ENCODE measurements at regions not wholly inside any gene's neighbourhood (a gene's known extent, or its start where the extent isn't known, plus 50 kb on each side); places are given as distances from the start of the nearest gene placed in this dataset.

- Histone ChIP-seq H3K27ac (ENCODE audit: low read length) (no peak overlapping the region), H4K20me1 (ENCODE audit: insufficient read depth, low read length) (no peaks in the 10 kb centered on the region), H3K4me2 (ENCODE audit: insufficient read depth, low read length) (no peak overlapping the region), H3K36me3 (ENCODE audit: insufficient read depth, low read length) (no peaks in the 10 kb centered on the region), H3K4me1 (ENCODE audit: insufficient read depth, low read length) (peaks cover 5% of the 10 kb centered on the region), H3K27me3 (ENCODE audit: insufficient read depth, low read length, poor library complexity) (no peaks in the 10 kb centered on the region), H3K79me2 (ENCODE audit: insufficient read depth, low read length) (no peaks in the 10 kb centered on the region), H3K9me3 (ENCODE audit: insufficient read depth, low read length, severe bottlenecking) (no peaks in the 10 kb centered on the region), H2AFZ (ENCODE audit: low read depth, low read length) (no peak overlapping the region), H3K9ac (ENCODE audit: low read depth, low read length) (no peak overlapping the region), H3K4me3 (ENCODE audit: low read depth in 1 of 2, low read length in 2 of 2) (no peak overlapping the region)
- DNase-seq (no peak), ATAC-seq (ENCODE audit: insufficient read depth, low read depth) (no peak)
- TF ChIP-seq CTCF (IDR thresholded peaks at IDR 0.05; ENCODE audit: borderline replicate concordance, extremely low read depth, low read length, poor library complexity, severe bottlenecking) (no peak), EZH2 (IDR thresholded peaks at IDR 0.05; ENCODE audit: borderline replicate concordance, low read depth, low read length, severe bottlenecking) (no peak)
Observed at GRCh38 chr9:38233343-38233742, 159.2 kb upstream of the ALDH1B1 start.

- Histone ChIP-seq H4K20me1 (ENCODE audit: insufficient read depth, low read length) (no peaks in the 10 kb centered on the region), H3K9ac (ENCODE audit: low read depth, low read length) (no peak overlapping the region), H2AFZ (ENCODE audit: low read depth, low read length) (no peak overlapping the region), H3K79me2 (ENCODE audit: insufficient read depth, low read length) (no peaks in the 10 kb centered on the region), H3K36me3 (ENCODE audit: insufficient read depth, low read length) (no peaks in the 10 kb centered on the region), H3K27me3 (ENCODE audit: insufficient read depth, low read length, poor library complexity) (no peaks in the 10 kb centered on the region), H3K27ac (ENCODE audit: low read length) (no peak overlapping the region), H3K9me3 (ENCODE audit: insufficient read depth, low read length, severe bottlenecking) (no peaks in the 10 kb centered on the region), H3K4me3 (ENCODE audit: low read depth in 1 of 2, low read length in 2 of 2) (no peak overlapping the region), H3K4me1 (ENCODE audit: insufficient read depth, low read length) (peaks cover 10% of the 10 kb centered on the region), H3K4me2 (ENCODE audit: insufficient read depth, low read length) (no peak overlapping the region)
- no peak for TF ChIP-seq CTCF (IDR thresholded peaks at IDR 0.05; ENCODE audit: borderline replicate concordance, extremely low read depth, low read length, poor library complexity, severe bottlenecking)
- no peak for TF ChIP-seq EZH2 (IDR thresholded peaks at IDR 0.05; ENCODE audit: borderline replicate concordance, low read depth, low read length, severe bottlenecking)
- ATAC-seq (ENCODE audit: insufficient read depth, low read depth) (no peak), DNase-seq (no peak)
Observed at GRCh38 chr9:38232895-38233294, 159.6 kb upstream of the ALDH1B1 start.

GRCh38 chr9:38229504-38230155 is 160.6 kb upstream of the SHB start:
- TF ChIP-seq CTCF (IDR thresholded peaks at IDR 0.05; ENCODE audit: borderline replicate concordance, extremely low read depth, low read length, poor library complexity, severe bottlenecking), result no peak
- no peaks in the 10 kb centered on the region for H3K9me3 ChIP-seq (ENCODE audit: insufficient read depth, low read length, severe bottlenecking)

GRCh38 chr9:38229104-38229500 is 160.1 kb upstream of the SHB start:
- ATAC-seq (ENCODE audit: insufficient read depth, low read depth), result no peak
- TF ChIP-seq EZH2 (IDR thresholded peaks at IDR 0.05; ENCODE audit: borderline replicate concordance, low read depth, low read length, severe bottlenecking), result no peak
- TF ChIP-seq CTCF (IDR thresholded peaks at IDR 0.05; ENCODE audit: borderline replicate concordance, extremely low read depth, low read length, poor library complexity, severe bottlenecking), result no peak

More at GRCh38 chr9:38229504-38230155, 160.6 kb upstream of the SHB start:
- H3K79me2 ChIP-seq (ENCODE audit: insufficient read depth, low read length), result no peaks in the 10 kb centered on the region
- DNase-seq (no peak), ATAC-seq (ENCODE audit: insufficient read depth, low read depth) (no peak)
- no peak overlapping the region for H3K9ac ChIP-seq (ENCODE audit: low read depth, low read length)
- H3K36me3 ChIP-seq (ENCODE audit: insufficient read depth, low read length), result no peaks in the 10 kb centered on the region
- H3K27ac ChIP-seq (ENCODE audit: low read length), result no peak overlapping the region
- H2AFZ ChIP-seq (ENCODE audit: low read depth, low read length), result no peak overlapping the region
- H3K4me3 ChIP-seq (ENCODE audit: low read depth in 1 of 2, low read length in 2 of 2), result no peak overlapping the region
- no peak overlapping the region for H3K4me2 ChIP-seq (ENCODE audit: insufficient read depth, low read length)
- peaks cover 25% of the 10 kb centered on the region for H3K4me1 ChIP-seq (ENCODE audit: insufficient read depth, low read length)
- no peaks in the 10 kb centered on the region for H4K20me1 ChIP-seq (ENCODE audit: insufficient read depth, low read length)
- no peaks in the 10 kb centered on the region for H3K27me3 ChIP-seq (ENCODE audit: insufficient read depth, low read length, poor library complexity)

More at GRCh38 chr9:38229104-38229500, 160.1 kb upstream of the SHB start:
- Histone ChIP-seq H3K4me3 (ENCODE audit: low read depth in 1 of 2, low read length in 2 of 2) (no peak overlapping the region), H3K4me2 (ENCODE audit: insufficient read depth, low read length) (no peak overlapping the region), H3K36me3 (ENCODE audit: insufficient read depth, low read length) (no peaks in the 10 kb centered on the region), H3K9me3 (ENCODE audit: insufficient read depth, low read length, severe bottlenecking) (no peaks in the 10 kb centered on the region), H3K27me3 (ENCODE audit: insufficient read depth, low read length, poor library complexity) (no peaks in the 10 kb centered on the region), H2AFZ (ENCODE audit: low read depth, low read length) (no peak overlapping the region), H4K20me1 (ENCODE audit: insufficient read depth, low read length) (no peaks in the 10 kb centered on the region), H3K79me2 (ENCODE audit: insufficient read depth, low read length) (no peaks in the 10 kb centered on the region), H3K27ac (ENCODE audit: low read length) (no peak overlapping the region), H3K9ac (ENCODE audit: low read depth, low read length) (no peak overlapping the region), H3K4me1 (ENCODE audit: insufficient read depth, low read length) (peaks cover 25% of the 10 kb centered on the region)
- DNase-seq, result no peak

Data from DND-41 (cell line).